Stimulated activated CD8-positive, alpha-beta memory T cell treated with anti-CD3 and anti-CD28 coated beads, Interleukin-7, amount 100 ng/mL, for 1 hour (primary cell): ENCODE measurements at regions not wholly inside any gene's neighbourhood (a gene's known extent, or its start where the extent isn't known, plus 50 kb on each side); places are given as distances from the start of the nearest gene placed in this dataset.

ENCODE experiments used
- DNase-seq, 2 donors: peaks; one replicate each; pipeline ENCODE4 v3.0.0-alpha.2; 2020; ENCODE audit warnings: low read depth in 2 of 2

- no peak for DNase-seq
These were observed 249.9 kb upstream of the TLE3 start for GRCh38 chr15:70347321-70348225.

- no peak for DNase-seq
These were observed 247.7 kb upstream of the TLE3 start for GRCh38 chr15:70345251-70346019.

- no peak for DNase-seq
These were observed 246.9 kb upstream of the TLE3 start for GRCh38 chr15:70344666-70345065.

DNA sequence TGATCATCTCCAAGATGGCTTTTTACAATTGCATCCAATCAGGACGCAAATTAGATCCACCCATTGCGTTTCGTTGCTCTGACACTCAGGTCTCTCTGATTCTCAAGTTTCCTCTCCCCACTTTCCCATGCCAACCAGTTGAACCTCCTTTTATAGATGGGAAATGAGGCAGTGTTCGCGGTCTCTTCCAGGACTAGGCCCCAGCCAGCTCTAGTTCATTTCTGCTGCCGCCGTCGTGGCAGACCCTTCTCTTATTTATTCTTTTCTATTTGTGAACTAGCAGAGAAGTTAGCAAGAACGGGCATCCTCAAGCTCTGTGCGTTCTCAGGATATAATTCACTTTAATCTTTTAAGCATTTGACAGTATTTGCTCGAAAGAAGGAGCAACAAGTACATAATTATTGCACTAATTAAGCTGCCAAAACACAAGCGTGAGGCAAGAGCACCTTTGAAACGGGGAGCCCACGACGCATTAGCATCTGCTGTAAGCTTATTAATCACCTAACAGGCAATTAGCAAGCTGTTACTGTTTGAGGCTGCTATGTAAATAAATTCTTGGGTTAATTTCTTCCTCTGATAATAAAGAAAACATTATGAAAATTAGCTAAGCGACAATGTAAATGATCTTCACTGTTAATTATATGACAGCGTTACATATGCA is 246.4 kb upstream of the TLE3 start:
- DNase-seq: no peak

GRCh38 chr15:70342554-70343548 is 245.1 kb upstream of the TLE3 start:
- DNase-seq: no peak

- DNase-seq: no peak
These were observed 244.4 kb upstream of the TLE3 start for GRCh38 chr15:70342141-70342540.

DNA sequence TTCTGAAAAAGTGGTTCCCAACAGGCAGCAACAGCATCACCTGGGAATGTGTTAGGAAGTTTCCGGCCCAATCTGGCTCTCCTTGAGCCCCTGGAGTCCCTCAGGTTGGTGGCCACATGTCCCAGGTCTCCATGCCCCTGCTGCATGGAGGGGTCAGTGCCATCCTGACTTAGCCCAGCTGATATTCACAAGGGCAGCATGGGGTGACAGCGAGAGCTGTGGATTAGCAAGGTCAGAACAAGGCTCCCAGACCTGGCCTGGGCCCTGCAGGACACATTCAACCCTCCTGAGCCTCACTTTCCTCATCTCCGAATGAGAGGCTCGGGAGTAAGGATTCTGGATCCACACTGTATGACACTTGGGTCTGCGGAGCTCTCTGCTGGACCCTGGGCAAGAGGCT is 243.8 kb upstream of the TLE3 start:
- DNase-seq: no peak

DNA sequence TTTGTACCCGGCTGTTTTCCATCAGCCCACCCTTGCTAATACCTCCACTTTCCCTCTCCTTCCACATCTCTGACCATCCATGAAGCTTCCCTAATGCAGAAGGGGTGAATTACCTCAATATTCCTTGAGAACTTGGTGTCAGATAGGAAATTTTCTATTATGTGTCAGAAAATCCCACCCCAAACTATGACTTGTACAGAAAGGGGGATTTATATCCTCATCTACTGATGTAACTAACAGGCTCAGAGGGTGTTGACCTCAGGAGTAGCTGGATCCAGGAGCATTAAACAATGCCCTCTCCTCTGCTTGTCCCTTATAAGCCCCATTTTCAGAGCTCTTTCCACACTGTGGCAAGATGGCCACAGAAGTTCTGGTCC is 242.8 kb upstream of the TLE3 start:
- no peak for DNase-seq

DNA sequence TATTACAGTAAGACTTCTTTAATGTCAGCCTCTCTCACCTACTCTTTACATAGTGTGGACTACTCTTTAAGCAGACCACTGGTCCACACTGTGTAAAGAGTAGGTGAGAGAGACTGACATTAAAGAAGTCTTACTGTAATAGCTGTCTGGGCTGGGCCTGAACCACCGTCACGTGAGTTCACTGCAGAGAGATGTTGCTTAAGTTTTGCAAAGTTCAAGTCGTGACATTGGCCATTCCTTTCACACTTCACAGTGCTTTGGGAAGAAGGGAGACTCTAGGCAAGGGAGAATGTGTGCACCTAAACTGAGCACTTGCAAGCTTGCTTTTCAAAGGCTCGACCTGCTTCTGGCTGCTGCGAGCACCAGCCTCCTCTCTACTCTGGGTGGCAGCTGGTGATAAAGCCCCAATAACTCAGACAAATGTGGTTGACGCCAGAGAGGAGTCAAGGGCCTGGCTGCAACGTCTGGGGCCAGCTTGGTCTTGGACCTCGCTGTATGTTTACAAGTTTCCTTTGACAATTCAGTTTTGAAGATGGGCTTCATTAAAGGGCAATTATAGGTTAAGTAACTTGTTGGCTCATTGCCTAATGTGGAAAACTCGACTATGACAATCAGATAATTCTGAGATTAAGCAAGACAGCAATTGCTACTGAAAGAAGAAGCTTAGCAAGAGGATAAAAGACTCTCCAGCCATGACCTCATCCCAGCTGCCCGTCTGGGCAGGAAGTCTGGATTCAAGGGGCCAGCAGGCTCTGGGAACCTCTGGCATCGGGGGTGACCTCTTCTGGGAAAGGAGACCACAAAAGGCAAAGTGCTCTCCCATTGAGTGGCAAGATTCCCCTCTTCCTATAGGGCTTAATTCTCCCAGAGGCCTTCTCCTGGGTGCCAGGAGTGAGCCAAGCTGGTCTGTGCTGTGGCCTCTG is 242.1 kb upstream of the TLE3 start:
- no peak for DNase-seq

- no peak for DNase-seq
These were observed 239.8 kb upstream of the TLE3 start for GRCh38 chr15:70337277-70338186.

DNA sequence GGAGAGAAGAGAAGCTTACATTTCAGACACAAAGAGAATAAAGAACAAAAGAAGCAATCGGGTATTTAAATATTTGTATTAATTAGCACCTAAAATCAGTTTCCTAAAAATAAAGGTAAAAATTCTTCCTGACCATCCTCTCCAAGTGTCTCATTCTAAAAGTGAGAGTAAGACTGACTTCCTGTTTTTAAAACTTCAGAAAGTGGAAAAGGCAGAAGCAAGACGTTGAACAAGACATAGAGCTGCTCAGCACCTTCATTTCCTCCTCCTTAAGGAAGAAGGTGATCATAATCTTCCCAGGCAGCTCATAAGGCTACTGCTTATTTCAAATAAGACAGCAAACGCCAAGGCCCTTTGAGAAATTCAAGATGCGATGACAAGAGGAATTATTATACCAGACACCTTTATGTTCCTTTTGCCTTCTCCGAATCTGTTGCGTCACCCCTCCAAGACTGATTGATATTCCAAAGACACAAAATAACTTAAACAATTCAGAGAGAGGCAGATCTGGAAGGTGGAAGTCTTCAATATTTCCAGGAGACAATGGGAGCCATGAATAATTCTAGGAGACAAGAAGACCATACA is 238.8 kb upstream of the TLE3 start:
- no peak for DNase-seq

GRCh38 chr15:70334286-70334685 is 236.6 kb upstream of the TLE3 start:
- no peak for DNase-seq

DNA sequence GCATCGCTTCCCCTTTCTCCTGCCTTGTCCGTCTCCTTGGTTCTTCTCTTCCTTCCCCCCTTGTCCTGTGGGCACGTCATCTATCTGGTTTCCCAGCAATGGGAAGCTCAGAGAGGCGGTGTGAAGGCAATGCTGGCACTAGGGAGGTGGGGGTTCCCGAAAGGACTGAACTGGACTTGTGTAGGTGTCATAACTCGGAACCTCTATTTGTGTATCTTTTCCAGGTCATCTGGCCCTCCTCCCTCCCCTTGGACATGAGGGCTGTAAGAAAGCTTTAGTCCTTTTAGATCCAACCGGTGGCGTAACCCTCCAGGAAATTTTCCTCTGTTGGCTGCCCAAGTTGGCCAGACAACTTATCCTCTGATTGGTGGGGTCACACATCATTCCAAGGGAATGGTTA is 231.5 kb upstream of the TLE3 start:
- DNase-seq: no peak

DNA sequence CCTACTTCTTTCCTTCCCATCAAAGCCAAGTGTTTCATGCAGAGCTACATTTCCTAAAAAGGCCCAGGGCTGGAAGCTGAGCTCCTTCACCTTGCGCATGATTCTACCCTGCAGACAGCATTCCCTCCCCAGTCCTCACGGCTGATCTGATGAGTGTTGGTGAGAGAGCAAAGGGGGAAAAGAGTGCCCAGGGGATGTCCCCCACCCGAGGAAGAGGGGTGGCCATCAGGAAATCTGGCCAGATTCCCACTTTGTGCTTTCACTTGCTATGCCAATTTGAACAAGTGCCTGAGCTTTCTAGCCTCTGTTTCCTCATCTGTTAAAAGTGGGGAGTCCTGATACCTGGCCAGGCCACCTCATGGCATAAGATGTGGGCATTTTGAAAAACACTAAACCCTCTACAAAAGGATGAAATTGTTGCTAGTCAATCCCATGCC is 231.0 kb upstream of the TLE3 start:
- DNase-seq: no peak

- DNase-seq: no peak
These were observed 230.3 kb upstream of the TLE3 start for GRCh38 chr15:70327856-70328678.

DNA sequence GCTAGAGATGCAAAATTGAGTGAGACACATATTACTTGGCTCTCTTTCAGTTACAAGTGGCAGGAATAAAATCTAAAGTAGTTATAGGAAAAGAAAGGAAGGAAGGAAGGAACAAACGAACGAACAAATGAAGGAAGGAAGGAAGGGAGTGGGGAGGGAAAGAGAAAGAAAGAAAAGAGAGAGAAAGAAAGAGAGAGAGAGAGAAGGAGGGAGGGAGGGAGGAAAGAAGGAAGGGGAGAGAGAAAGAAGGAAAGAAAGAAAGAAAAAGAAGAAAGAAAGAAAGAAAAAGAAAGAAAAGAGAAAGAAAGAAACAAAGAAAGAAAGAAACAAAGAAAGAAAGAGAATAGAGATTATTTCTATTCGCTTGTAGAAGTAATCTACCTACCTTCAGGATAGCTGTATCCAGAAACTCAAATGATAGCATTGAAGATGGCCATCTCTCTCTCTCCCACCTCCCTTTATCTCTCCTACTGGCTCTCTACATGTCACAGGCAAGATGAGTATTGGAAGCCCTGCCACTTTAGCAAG is 229.7 kb upstream of the TLE3 start:
- DNase-seq: no peak
